ENCODE measurements at regions not wholly inside any gene's neighbourhood (a gene's known extent, or its start where the extent isn't known, plus 50 kb on each side); places are given as distances from the start of the nearest gene placed in this dataset.

DNA sequence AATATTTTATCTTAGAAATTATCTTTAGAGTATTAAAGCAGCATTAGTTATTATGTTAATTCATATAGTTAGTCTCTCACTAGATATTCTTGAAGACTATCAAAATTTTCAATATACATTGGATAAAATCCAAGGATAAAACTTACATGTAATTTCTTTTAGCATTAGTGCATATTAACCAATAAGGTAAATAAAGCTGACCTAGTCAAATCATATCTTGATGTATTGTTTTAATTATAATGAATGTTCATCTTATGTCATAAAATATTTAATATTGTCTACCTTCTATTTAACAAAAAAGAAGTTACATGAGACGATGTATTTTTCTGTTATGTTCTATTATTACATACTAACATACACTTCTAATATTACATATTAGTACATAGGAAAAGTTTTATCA, 301.7 kb upstream of the DAB2 start:
- Histone ChIP-seq H3K4me1 (ENCODE audit: insufficient read depth, low read length) (no peaks in the 10 kb centered on the region), H3K27me3 (ENCODE audit: control insufficient read depth in 1 of 2, insufficient read depth in 2 of 2, low read length in 2 of 2) (no peaks in the 10 kb centered on the region), H3K27ac (ENCODE audit: low read depth, low read length) (no peak overlapping the region), H3K9me3 (ENCODE audit: low read length) (no peaks in the 10 kb centered on the region), H3K9ac (ENCODE audit: low read length) (no peak overlapping the region), H3K36me3 (ENCODE audit: insufficient read depth, low read length) (no peaks in the 10 kb centered on the region), H3K4me3 (ENCODE audit: low read depth in 1 of 2, low read length in 2 of 2) (no peak overlapping the region)

DNA sequence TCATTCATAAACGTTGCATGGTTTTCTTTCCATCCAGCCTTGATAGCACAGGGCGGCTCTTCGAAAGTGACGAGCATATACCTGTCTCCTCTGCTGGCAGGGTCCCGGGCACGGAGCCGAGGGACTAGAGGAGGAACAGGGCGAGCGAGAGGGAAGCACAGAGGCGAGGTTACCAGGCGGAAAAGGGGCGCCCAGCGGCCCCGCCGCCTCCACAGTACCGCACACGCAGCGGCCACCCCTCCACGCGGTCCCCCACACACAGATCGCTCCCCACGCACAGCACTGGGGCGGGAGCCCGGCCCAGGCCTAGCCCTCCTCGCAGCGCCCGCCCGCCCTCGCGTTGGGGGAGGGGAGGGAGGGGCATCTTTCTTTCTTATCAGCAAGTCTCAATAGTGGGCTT, 296.6 kb upstream of the DAB2 start:
- H3K27me3 ChIP-seq (ENCODE audit: control insufficient read depth in 1 of 2, insufficient read depth in 2 of 2, low read length in 2 of 2): no peaks in the 10 kb centered on the region
- no peaks in the 10 kb centered on the region for H3K4me1 ChIP-seq (ENCODE audit: insufficient read depth, low read length)
- H3K36me3 ChIP-seq (ENCODE audit: insufficient read depth, low read length): no peaks in the 10 kb centered on the region
- no peak overlapping the region for H3K27ac ChIP-seq (ENCODE audit: low read depth, low read length)
- H3K9ac ChIP-seq (ENCODE audit: low read length): no peak overlapping the region
- H3K9me3 ChIP-seq (ENCODE audit: low read length): no peaks in the 10 kb centered on the region
- no peak overlapping the region for H3K4me3 ChIP-seq (ENCODE audit: low read depth in 1 of 2, low read length in 2 of 2)

DNA sequence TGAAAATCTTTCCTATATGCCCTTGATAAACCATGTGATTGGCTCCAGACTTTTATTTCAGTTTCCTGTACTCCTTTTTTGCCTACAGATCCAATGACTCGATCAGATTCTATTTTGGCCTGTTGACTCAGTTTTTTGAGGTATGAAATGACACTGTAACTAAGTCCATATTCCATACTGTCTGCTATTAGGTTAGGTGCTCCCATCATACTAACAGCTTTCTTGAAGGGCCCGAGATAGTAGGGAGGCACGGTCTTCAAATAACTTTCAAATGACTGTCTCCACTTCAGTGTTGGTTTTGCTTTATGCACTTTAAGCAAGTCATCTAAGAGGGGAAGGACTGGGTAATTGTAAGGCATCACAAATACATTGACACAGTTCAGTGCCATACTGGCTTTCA, 295.4 kb upstream of the DAB2 start:
- Histone ChIP-seq H3K4me1 (ENCODE audit: insufficient read depth, low read length) (no peaks in the 10 kb centered on the region), H3K27me3 (ENCODE audit: control insufficient read depth in 1 of 2, insufficient read depth in 2 of 2, low read length in 2 of 2) (no peaks in the 10 kb centered on the region), H3K9me3 (ENCODE audit: low read length) (no peaks in the 10 kb centered on the region), H3K9ac (ENCODE audit: low read length) (no peak overlapping the region), H3K4me3 (ENCODE audit: low read depth in 1 of 2, low read length in 2 of 2) (no peak overlapping the region), H3K27ac (ENCODE audit: low read depth, low read length) (no peak overlapping the region), H3K36me3 (ENCODE audit: insufficient read depth, low read length) (no peaks in the 10 kb centered on the region)

GRCh38 chr5:39717176-39717897, 292.6 kb upstream of the DAB2 start:
- no peaks in the 10 kb centered on the region for H3K36me3 ChIP-seq (ENCODE audit: insufficient read depth, low read length)
- H3K27me3 ChIP-seq (ENCODE audit: control insufficient read depth in 1 of 2, insufficient read depth in 2 of 2, low read length in 2 of 2): no peaks in the 10 kb centered on the region
- no peaks in the 10 kb centered on the region for H3K9me3 ChIP-seq (ENCODE audit: low read length)
- no peak overlapping the region for H3K4me3 ChIP-seq (ENCODE audit: low read depth in 1 of 2, low read length in 2 of 2)
- no peaks in the 10 kb centered on the region for H3K4me1 ChIP-seq (ENCODE audit: insufficient read depth, low read length)
- H3K27ac ChIP-seq (ENCODE audit: low read depth, low read length): no peak overlapping the region
- no peak overlapping the region for H3K9ac ChIP-seq (ENCODE audit: low read length)

GRCh38 chr5:39716532-39717028, 291.8 kb upstream of the DAB2 start:
- Histone ChIP-seq H3K36me3 (ENCODE audit: insufficient read depth, low read length) (no peaks in the 10 kb centered on the region), H3K4me1 (ENCODE audit: insufficient read depth, low read length) (no peaks in the 10 kb centered on the region), H3K9me3 (ENCODE audit: low read length) (no peaks in the 10 kb centered on the region), H3K27me3 (ENCODE audit: control insufficient read depth in 1 of 2, insufficient read depth in 2 of 2, low read length in 2 of 2) (no peaks in the 10 kb centered on the region), H3K27ac (ENCODE audit: low read depth, low read length) (no peak overlapping the region), H3K9ac (ENCODE audit: low read length) (no peak overlapping the region), H3K4me3 (ENCODE audit: low read depth in 1 of 2, low read length in 2 of 2) (no peak overlapping the region)

GRCh38 chr5:39714036-39714698, 289.4 kb upstream of the DAB2 start:
- no peaks in the 10 kb centered on the region for H3K9me3 ChIP-seq (ENCODE audit: low read length)
- no peak overlapping the region for H3K27ac ChIP-seq (ENCODE audit: low read depth, low read length)
- H3K4me3 ChIP-seq (ENCODE audit: low read depth in 1 of 2, low read length in 2 of 2): no peak overlapping the region
- H3K36me3 ChIP-seq (ENCODE audit: insufficient read depth, low read length): no peaks in the 10 kb centered on the region
- H3K9ac ChIP-seq (ENCODE audit: low read length): no peak overlapping the region
- H3K27me3 ChIP-seq (ENCODE audit: control insufficient read depth in 1 of 2, insufficient read depth in 2 of 2, low read length in 2 of 2): no peaks in the 10 kb centered on the region
- H3K4me1 ChIP-seq (ENCODE audit: insufficient read depth, low read length): no peaks in the 10 kb centered on the region

GRCh38 chr5:39713250-39713916, 288.6 kb upstream of the DAB2 start:
- H3K9ac ChIP-seq (ENCODE audit: low read length): no peak overlapping the region
- H3K4me3 ChIP-seq (ENCODE audit: low read depth in 1 of 2, low read length in 2 of 2): no peak overlapping the region
- no peaks in the 10 kb centered on the region for H3K4me1 ChIP-seq (ENCODE audit: insufficient read depth, low read length)
- H3K27me3 ChIP-seq (ENCODE audit: control insufficient read depth in 1 of 2, insufficient read depth in 2 of 2, low read length in 2 of 2): no peaks in the 10 kb centered on the region
- no peaks in the 10 kb centered on the region for H3K36me3 ChIP-seq (ENCODE audit: insufficient read depth, low read length)
- no peak overlapping the region for H3K27ac ChIP-seq (ENCODE audit: low read depth, low read length)
- no peaks in the 10 kb centered on the region for H3K9me3 ChIP-seq (ENCODE audit: low read length)

- H3K9me3 ChIP-seq (ENCODE audit: low read length): no peaks in the 10 kb centered on the region
- no peaks in the 10 kb centered on the region for H3K4me1 ChIP-seq (ENCODE audit: insufficient read depth, low read length)
- H3K36me3 ChIP-seq (ENCODE audit: insufficient read depth, low read length): no peaks in the 10 kb centered on the region
- no peak overlapping the region for H3K4me3 ChIP-seq (ENCODE audit: low read depth in 1 of 2, low read length in 2 of 2)
- H3K27me3 ChIP-seq (ENCODE audit: control insufficient read depth in 1 of 2, insufficient read depth in 2 of 2, low read length in 2 of 2): no peaks in the 10 kb centered on the region
- no peak overlapping the region for H3K9ac ChIP-seq (ENCODE audit: low read length)
- no peak overlapping the region for H3K27ac ChIP-seq (ENCODE audit: low read depth, low read length)
Observed at GRCh38 chr5:39712316-39713249, 287.8 kb upstream of the DAB2 start.

DNA sequence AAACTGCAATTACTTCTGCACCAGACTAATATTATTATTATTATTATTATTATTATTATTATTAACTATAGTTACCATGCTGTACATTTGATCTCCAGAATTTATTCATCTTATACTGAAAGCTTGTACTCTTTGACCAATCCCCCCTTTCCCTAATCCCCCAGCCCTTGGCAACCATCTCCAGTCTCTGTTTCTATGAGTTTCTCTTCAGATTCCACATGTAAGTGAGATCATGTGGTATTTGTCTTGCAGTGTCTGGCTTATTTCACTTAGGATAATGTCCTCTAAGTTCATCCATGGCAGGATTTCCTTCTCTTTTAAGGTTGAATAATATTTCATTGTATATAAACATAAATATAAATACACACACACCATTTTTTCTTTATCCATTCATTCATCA, 287.0 kb upstream of the DAB2 start:
- Histone ChIP-seq H3K36me3 (ENCODE audit: insufficient read depth, low read length) (no peaks in the 10 kb centered on the region), H3K9ac (ENCODE audit: low read length) (no peak overlapping the region), H3K4me3 (ENCODE audit: low read depth in 1 of 2, low read length in 2 of 2) (no peak overlapping the region), H3K27me3 (ENCODE audit: control insufficient read depth in 1 of 2, insufficient read depth in 2 of 2, low read length in 2 of 2) (no peaks in the 10 kb centered on the region), H3K27ac (ENCODE audit: low read depth, low read length) (no peak overlapping the region), H3K4me1 (ENCODE audit: insufficient read depth, low read length) (no peaks in the 10 kb centered on the region), H3K9me3 (ENCODE audit: low read length) (no peaks in the 10 kb centered on the region)

- Histone ChIP-seq H3K4me1 (ENCODE audit: insufficient read depth, low read length) (no peaks in the 10 kb centered on the region), H3K9me3 (ENCODE audit: low read length) (no peaks in the 10 kb centered on the region), H3K36me3 (ENCODE audit: insufficient read depth, low read length) (no peaks in the 10 kb centered on the region), H3K9ac (ENCODE audit: low read length) (no peak overlapping the region), H3K27ac (ENCODE audit: low read depth, low read length) (no peak overlapping the region), H3K27me3 (ENCODE audit: control insufficient read depth in 1 of 2, insufficient read depth in 2 of 2, low read length in 2 of 2) (no peaks in the 10 kb centered on the region), H3K4me3 (ENCODE audit: low read depth in 1 of 2, low read length in 2 of 2) (no peak overlapping the region)
Observed at GRCh38 chr5:39709032-39709431, 284.3 kb upstream of the DAB2 start.

DNA sequence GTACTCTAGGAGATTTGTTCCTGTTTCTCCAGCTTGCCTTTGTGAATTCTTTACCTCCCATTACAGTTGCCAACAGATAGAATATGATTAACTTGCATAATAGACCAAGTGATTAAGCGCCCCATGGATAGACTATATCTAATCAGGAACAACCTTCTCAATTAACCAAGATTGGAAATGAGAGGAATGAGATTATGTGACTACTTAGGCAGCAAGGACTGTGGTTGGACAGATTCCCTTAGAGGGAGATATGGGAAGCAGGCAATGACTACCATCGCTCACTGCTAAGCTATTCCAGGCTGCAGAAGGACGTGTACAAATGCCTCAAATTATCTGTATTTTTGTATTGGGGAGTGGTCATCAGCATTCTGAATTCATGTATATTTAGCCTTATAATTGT, 278.1 kb upstream of the DAB2 start:
- Histone ChIP-seq H3K4me1 (ENCODE audit: insufficient read depth, low read length) (no peaks in the 10 kb centered on the region), H3K9ac (ENCODE audit: low read length) (no peak overlapping the region), H3K36me3 (ENCODE audit: insufficient read depth, low read length) (no peaks in the 10 kb centered on the region), H3K4me3 (ENCODE audit: low read depth in 1 of 2, low read length in 2 of 2) (no peak overlapping the region), H3K27me3 (ENCODE audit: control insufficient read depth in 1 of 2, insufficient read depth in 2 of 2, low read length in 2 of 2) (no peaks in the 10 kb centered on the region), H3K27ac (ENCODE audit: low read depth, low read length) (no peak overlapping the region), H3K9me3 (ENCODE audit: low read length) (no peaks in the 10 kb centered on the region)
